ENCODE measurements at regions not wholly inside any gene's neighbourhood (a gene's known extent, or its start where the extent isn't known, plus 50 kb on each side); places are given as distances from the start of the nearest gene placed in this dataset.

GRCh38 chr13:65768545-65768944, 1461.6 kb downstream of the PCDH9 start:
- no peak for TF ChIP-seq CTCF (IDR thresholded peaks at IDR 0.05; ENCODE audit: poor library complexity)
- TF ChIP-seq EZH2phosphoT487 (IDR thresholded peaks at IDR 0.05; ENCODE audit: low read depth, severe bottlenecking, unreplicated experiment), result no peak
- no peak for TF ChIP-seq EZH2 (IDR thresholded peaks at IDR 0.05; ENCODE audit: borderline replicate concordance)

Measured in hepatocyte (in vitro differentiated cells).